Liver (tissue), 3 donors: ENCODE measurements at regions not wholly inside any gene's neighbourhood (a gene's known extent, or its start where the extent isn't known, plus 50 kb on each side); places are given as distances from the start of the nearest gene placed in this dataset.

Experiments used
- EGR1 ChIP-seq, 2 donors: IDR thresholded peaks; 2 replicates each; pipeline ENCODE4 v1.6.1; 2016 to 2018; ENCODE audit warnings: antibody characterized with exemption in 2 of 2, low read depth in 2 of 2
- HNF4A ChIP-seq, 2 donors: conservative IDR thresholded peaks; 2 replicates each; pipeline ENCODE4 v1.6.1; 2016; ENCODE audit warnings: antibody characterized with exemption in 2 of 2, mild to moderate bottlenecking in 2 of 2
- JUND ChIP-seq, 2 donors: IDR thresholded peaks; 2 replicates each; pipeline ENCODE4 v1.6.1; 2016; ENCODE audit warnings: antibody characterized with exemption in 2 of 2
- RXRA ChIP-seq, 2 donors: IDR thresholded peaks; 2 replicates each; pipeline ENCODE4 v1.6.1; 2017 to 2018; ENCODE audit warnings: antibody characterized with exemption in 2 of 2, mild to moderate bottlenecking in 1 of 2
- SP1 ChIP-seq: IDR thresholded peaks from 2 replicates; pipeline ENCODE4 v1.6.1; 2018; ENCODE audit warnings: antibody characterized with exemption, mild to moderate bottlenecking
- TAF1 ChIP-seq: conservative IDR thresholded peaks from 2 replicates; pipeline ENCODE4 v1.6.1; 2016; ENCODE audit warnings: antibody characterized with exemption, mild to moderate bottlenecking
- YY1 ChIP-seq: IDR thresholded peaks from 2 replicates; pipeline ENCODE4 v1.6.1; 2016; ENCODE audit warnings: antibody characterized with exemption, mild to moderate bottlenecking
- TF ChIP-seq, protein P1 (sequence below): IDR thresholded peaks from 2 replicates; pipeline ENCODE4 v1.6.1; 2016; ENCODE audit warnings: antibody characterized with exemption, mild to moderate bottlenecking
- TF ChIP-seq, protein P2 (sequence below): fragments of 150-350 bp; IDR thresholded peaks from 2 replicates; pipeline ENCODE4 v1.5.1; 2017; ENCODE audit warnings: improper control_type of control experiment, low read depth, low read length; ENCODE audit not compliant: missing input control
- TF ChIP-seq, protein P3 (sequence below): IDR thresholded peaks from 2 replicates; pipeline ENCODE4 v1.6.1; 2016; ENCODE audit warnings: antibody characterized with exemption
- donor health status: healthy.
- donor health status: healthy.

DNA sequence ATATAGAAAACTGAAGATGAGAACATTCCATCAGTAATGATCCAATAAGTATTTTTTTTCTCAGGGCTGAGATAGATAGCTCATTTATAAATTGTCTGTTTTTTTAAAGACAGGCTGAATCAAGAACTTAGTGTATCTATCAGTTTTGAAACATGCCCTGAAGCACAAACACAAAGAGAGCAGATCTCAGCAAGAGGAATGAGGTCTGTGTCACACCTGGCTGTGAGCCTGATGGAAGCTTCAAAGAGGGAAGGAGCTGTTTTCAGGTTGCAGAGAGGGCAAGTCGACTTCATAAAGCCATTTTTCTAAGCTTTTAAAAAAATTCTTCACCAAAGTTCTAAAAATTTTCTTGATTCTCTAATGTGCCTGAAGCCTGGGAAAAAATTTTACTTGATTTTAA is 434.9 kb downstream of the PDGFC start:
- TF ChIP-seq, protein P1, sequence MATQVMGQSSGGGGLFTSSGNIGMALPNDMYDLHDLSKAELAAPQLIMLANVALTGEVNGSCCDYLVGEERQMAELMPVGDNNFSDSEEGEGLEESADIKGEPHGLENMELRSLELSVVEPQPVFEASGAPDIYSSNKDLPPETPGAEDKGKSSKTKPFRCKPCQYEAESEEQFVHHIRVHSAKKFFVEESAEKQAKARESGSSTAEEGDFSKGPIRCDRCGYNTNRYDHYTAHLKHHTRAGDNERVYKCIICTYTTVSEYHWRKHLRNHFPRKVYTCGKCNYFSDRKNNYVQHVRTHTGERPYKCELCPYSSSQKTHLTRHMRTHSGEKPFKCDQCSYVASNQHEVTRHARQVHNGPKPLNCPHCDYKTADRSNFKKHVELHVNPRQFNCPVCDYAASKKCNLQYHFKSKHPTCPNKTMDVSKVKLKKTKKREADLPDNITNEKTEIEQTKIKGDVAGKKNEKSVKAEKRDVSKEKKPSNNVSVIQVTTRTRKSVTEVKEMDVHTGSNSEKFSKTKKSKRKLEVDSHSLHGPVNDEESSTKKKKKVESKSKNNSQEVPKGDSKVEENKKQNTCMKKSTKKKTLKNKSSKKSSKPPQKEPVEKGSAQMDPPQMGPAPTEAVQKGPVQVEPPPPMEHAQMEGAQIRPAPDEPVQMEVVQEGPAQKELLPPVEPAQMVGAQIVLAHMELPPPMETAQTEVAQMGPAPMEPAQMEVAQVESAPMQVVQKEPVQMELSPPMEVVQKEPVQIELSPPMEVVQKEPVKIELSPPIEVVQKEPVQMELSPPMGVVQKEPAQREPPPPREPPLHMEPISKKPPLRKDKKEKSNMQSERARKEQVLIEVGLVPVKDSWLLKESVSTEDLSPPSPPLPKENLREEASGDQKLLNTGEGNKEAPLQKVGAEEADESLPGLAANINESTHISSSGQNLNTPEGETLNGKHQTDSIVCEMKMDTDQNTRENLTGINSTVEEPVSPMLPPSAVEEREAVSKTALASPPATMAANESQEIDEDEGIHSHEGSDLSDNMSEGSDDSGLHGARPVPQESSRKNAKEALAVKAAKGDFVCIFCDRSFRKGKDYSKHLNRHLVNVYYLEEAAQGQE: no peak
- TF ChIP-seq, protein P2, sequence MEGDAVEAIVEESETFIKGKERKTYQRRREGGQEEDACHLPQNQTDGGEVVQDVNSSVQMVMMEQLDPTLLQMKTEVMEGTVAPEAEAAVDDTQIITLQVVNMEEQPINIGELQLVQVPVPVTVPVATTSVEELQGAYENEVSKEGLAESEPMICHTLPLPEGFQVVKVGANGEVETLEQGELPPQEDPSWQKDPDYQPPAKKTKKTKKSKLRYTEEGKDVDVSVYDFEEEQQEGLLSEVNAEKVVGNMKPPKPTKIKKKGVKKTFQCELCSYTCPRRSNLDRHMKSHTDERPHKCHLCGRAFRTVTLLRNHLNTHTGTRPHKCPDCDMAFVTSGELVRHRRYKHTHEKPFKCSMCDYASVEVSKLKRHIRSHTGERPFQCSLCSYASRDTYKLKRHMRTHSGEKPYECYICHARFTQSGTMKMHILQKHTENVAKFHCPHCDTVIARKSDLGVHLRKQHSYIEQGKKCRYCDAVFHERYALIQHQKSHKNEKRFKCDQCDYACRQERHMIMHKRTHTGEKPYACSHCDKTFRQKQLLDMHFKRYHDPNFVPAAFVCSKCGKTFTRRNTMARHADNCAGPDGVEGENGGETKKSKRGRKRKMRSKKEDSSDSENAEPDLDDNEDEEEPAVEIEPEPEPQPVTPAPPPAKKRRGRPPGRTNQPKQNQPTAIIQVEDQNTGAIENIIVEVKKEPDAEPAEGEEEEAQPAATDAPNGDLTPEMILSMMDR: no peak
- TF ChIP-seq SP1 (no peak), YY1 (no peak), HNF4A (conservative IDR thresholded peaks at IDR 0.05) (no peak), TAF1 (no peak), RXRA (IDR thresholded peaks at IDR 0.05) (no peak), EGR1 (IDR thresholded peaks at IDR 0.05; ENCODE audit: low read depth in 2 of 2) (no peak), JUND (IDR thresholded peaks at IDR 0.05) (no peak)
- TF ChIP-seq, protein P3, sequence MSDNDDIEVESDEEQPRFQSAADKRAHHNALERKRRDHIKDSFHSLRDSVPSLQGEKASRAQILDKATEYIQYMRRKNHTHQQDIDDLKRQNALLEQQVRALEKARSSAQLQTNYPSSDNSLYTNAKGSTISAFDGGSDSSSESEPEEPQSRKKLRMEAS: no peak
